Gastrocnemius medialis (tissue), 4 donors: ENCODE measurements at regions not wholly inside any gene's neighbourhood (a gene's known extent, or its start where the extent isn't known, plus 50 kb on each side); places are given as distances from the start of the nearest gene placed in this dataset.

ENCODE experiments used
- POLR2A ChIP-seq, 2 donors: fragments of 450-650 bp; IDR thresholded peaks; one replicate each; pipeline ENCODE4 v1.6.1; 2017; ENCODE audit warnings: antibody characterized with exemption in 2 of 2, mild to moderate bottlenecking in 2 of 2, moderate library complexity in 2 of 2
- TF ChIP-seq, protein P1 (sequence below), 5 experiments: fragments of 450-650 bp in 3 of 5; fragments of 200-600 bp in 2 of 5; sonication (generic) in 2 of 5; IDR thresholded peaks in 4 of 5; conservative IDR thresholded peaks in 1 of 5; 1 replicate in 4 of 5; 2 replicates in 1 of 5; pipeline ENCODE4 v1.5.1; 2016 to 2019; ENCODE audit warnings: antibody characterized with exemption in 5 of 5, mild to moderate bottlenecking in 3 of 5, moderate library complexity in 3 of 5

DNA sequence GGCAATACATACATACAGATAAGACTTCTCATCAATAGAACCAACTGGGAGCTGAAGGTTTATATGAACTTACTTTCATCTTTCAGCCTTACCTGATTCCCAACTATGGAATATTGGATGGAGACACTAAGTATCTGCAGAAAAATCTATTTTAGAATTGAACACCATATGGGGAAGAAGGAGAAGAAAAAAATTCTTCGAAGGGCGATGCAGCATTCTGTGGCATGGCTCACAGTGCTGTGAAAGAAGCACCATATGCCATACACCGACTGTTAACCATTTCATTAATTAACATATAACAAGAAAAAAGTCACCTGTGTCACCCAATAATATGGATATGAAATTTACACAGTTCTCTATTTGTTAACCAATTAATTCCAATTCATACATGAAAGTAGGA lies 1374.4 kb upstream of the MAP3K7 start:
- TF ChIP-seq, protein P1, sequence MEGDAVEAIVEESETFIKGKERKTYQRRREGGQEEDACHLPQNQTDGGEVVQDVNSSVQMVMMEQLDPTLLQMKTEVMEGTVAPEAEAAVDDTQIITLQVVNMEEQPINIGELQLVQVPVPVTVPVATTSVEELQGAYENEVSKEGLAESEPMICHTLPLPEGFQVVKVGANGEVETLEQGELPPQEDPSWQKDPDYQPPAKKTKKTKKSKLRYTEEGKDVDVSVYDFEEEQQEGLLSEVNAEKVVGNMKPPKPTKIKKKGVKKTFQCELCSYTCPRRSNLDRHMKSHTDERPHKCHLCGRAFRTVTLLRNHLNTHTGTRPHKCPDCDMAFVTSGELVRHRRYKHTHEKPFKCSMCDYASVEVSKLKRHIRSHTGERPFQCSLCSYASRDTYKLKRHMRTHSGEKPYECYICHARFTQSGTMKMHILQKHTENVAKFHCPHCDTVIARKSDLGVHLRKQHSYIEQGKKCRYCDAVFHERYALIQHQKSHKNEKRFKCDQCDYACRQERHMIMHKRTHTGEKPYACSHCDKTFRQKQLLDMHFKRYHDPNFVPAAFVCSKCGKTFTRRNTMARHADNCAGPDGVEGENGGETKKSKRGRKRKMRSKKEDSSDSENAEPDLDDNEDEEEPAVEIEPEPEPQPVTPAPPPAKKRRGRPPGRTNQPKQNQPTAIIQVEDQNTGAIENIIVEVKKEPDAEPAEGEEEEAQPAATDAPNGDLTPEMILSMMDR (IDR thresholded peaks at IDR 0.05 in 4 of 5, conservative IDR thresholded peaks at IDR 0.05 in 1 of 5), result no peak
- TF ChIP-seq POLR2A (IDR thresholded peaks at IDR 0.05), result no peak
